ENCODE measurements at regions not wholly inside any gene's neighbourhood (a gene's known extent, or its start where the extent isn't known, plus 50 kb on each side); places are given as distances from the start of the nearest gene placed in this dataset.

- no peak for TF ChIP-seq CTCF (IDR thresholded peaks at IDR 0.05; ENCODE audit: insufficient read depth, low read length, poor library complexity, severe bottlenecking)
- TF ChIP-seq EZH2phosphoT487 (conservative IDR thresholded peaks at IDR 0.05; ENCODE audit: low read length), result no peak
Observed at GRCh38 chr2:14557111-14557510, 75.4 kb upstream of the LRATD1 start.
